Caco-2 (cell line): ENCODE measurements at regions not wholly inside any gene's neighbourhood (a gene's known extent, or its start where the extent isn't known, plus 50 kb on each side); places are given as distances from the start of the nearest gene placed in this dataset.
A peak's percentile ranks its signal among the peaks of the same experiment; 100 is the strongest.

ENCODE experiments used
- BruUV-seq: library from RNA; stranded (reverse); fragments of 400-500 nt; replicated peaks from 2 replicates; lab custom pipeline; 2021; lab: Mats Ljungman, UMichigan
- CTCF ChIA-PET: fragments of 300-600 bp; sonication (Branson Sonifier 250); formaldehyde crosslinking; loops from one replicate; lab custom pipeline; 2022; ENCODE audit warnings: antibody characterized with exemption; lab: Charles Lee
- POLR2A ChIA-PET: fragments of 300-600 bp; sonication (Branson Sonifier 250); formaldehyde crosslinking; loops from one replicate; lab custom pipeline; 2022; ENCODE audit warnings: antibody characterized with exemption; lab: Charles Lee
- DNase-seq, 2 experiments: peaks; one replicate each; pipeline versions ENCODE4 v3.0.0 to v3.0.0-alpha.2; 2020 to 2022
- H3K27me3 ChIP-seq: replicated peaks from 2 replicates; pipeline ENCODE4 v1.6.0; 2011; ENCODE audit warnings: low read length; ENCODE audit not compliant: control insufficient read depth, insufficient read depth
- H3K36me3 ChIP-seq: 2 replicates; pipeline ENCODE4 v1.5.1; 2011; ENCODE audit warnings: low read length; ENCODE audit not compliant: control insufficient read depth, insufficient read depth
- H3K4me1 ChIP-seq: fragments of 250-450 bp; sonication (Bioruptor Pico); 2 replicates; pipeline ENCODE4 v1.5.1; 2020; ENCODE audit warnings: mild to moderate bottlenecking
- H3K4me3 ChIP-seq: 2 replicates; pipeline ENCODE4 v1.5.1; 2011; ENCODE audit warnings: low read depth, mild to moderate bottlenecking, control low read depth, low read length
- H3K9me3 ChIP-seq: fragments of 250-450 bp; sonication (Bioruptor Pico); 2 replicates; pipeline ENCODE4 v1.5.1; 2020; ENCODE audit warnings: mild to moderate bottlenecking, moderate library complexity
- H3K27ac Mint-ChIP-seq: one replicate; pipeline ENCODE4 v1.8.0; 2022; ENCODE audit warnings: mixed read lengths; ENCODE audit not compliant: unreplicated experiment
- H3K27me3 Mint-ChIP-seq: one replicate; pipeline ENCODE4 v1.8.0; 2022; ENCODE audit warnings: mixed read lengths; ENCODE audit not compliant: insufficient read depth, unreplicated experiment
- H3K36me3 Mint-ChIP-seq: one replicate; pipeline ENCODE4 v1.8.0; 2022; ENCODE audit warnings: mild to moderate bottlenecking, mixed read lengths; ENCODE audit not compliant: insufficient read depth, unreplicated experiment
- H3K4me1 Mint-ChIP-seq: one replicate; pipeline ENCODE4 v1.8.0; 2022; ENCODE audit warnings: low read depth, mixed read lengths; ENCODE audit not compliant: unreplicated experiment
- H3K4me3 Mint-ChIP-seq: one replicate; pipeline ENCODE4 v1.8.0; 2022; ENCODE audit warnings: mild to moderate bottlenecking, moderate library complexity, mixed read lengths; ENCODE audit not compliant: unreplicated experiment
- H3K9me3 Mint-ChIP-seq: one replicate; pipeline ENCODE4 v1.8.0; 2022; ENCODE audit warnings: mixed read lengths; ENCODE audit not compliant: unreplicated experiment
- intact Hi-C: fragments of 100-400 bp; cut with micrococcal nuclease; formaldehyde crosslinking; loops from one replicate; pipeline ENCODE4 v1.10.0; 2022; ENCODE audit not compliant: unreplicated experiment
- TF ChIP-seq, protein P1 (sequence below), 2 experiments: fragments of 200-600 bp in 1 of 2; IDR thresholded peaks; 1 replicate in 1 of 2; 2 replicates in 1 of 2; pipeline versions ENCODE4 v1.5.1 to v1.8.0; 2011 to 2022; ENCODE audit warnings: antibody characterized with exemption in 1 of 2, control low read depth in 1 of 2, inconsistent platforms in 1 of 2, low read depth in 1 of 2, low read length in 1 of 2, mild to moderate bottlenecking in 1 of 2, moderate library complexity in 1 of 2; ENCODE audit not compliant: insufficient read depth in 1 of 2, severe bottlenecking in 1 of 2, unreplicated experiment in 1 of 2

DNA sequence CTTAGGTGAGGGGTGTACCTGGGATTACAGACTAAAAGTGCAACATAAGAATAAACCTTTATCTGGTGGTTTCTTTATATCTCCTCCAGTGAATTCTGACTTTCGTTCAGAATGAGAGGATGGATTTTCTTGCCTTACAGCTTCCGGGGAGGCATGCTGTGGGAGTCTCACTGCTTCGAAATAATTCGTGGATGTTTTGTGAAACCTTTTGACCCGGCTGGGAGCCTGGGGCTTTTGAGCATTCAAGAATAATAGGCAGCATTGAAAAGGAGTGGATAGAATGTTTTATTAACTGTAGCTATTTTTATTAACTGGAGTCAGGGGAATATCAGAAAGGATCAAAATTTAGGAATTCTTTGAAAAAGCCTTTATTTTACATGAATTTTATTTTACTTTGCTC lies 149.1 kb downstream of the RWDD3 start:
- Histone ChIP-seq H3K27me3 (no peaks in the 10 kb centered on the region), H3K9me3 (no peaks in the 10 kb centered on the region), H3K36me3 (no peaks in the 10 kb centered on the region), H3K4me1 (no peaks in the 10 kb centered on the region), H3K4me3 (no peak overlapping the region)
- no peaks in the 10 kb centered on the region for H3K9me3 Mint-ChIP-seq
- intact Hi-C loops: no loop called here
- no peak for DNase-seq
- ChIA-PET CTCF (no interaction called here), POLR2A (no interaction called here)
- H3K36me3 Mint-ChIP-seq: no peaks in the 10 kb centered on the region
- H3K27me3 Mint-ChIP-seq: peaks cover 6% of the 10 kb centered on the region
- no peaks in the 10 kb centered on the region for H3K4me1 Mint-ChIP-seq
- no peak overlapping the region for H3K27ac Mint-ChIP-seq
- TF ChIP-seq, protein P1, sequence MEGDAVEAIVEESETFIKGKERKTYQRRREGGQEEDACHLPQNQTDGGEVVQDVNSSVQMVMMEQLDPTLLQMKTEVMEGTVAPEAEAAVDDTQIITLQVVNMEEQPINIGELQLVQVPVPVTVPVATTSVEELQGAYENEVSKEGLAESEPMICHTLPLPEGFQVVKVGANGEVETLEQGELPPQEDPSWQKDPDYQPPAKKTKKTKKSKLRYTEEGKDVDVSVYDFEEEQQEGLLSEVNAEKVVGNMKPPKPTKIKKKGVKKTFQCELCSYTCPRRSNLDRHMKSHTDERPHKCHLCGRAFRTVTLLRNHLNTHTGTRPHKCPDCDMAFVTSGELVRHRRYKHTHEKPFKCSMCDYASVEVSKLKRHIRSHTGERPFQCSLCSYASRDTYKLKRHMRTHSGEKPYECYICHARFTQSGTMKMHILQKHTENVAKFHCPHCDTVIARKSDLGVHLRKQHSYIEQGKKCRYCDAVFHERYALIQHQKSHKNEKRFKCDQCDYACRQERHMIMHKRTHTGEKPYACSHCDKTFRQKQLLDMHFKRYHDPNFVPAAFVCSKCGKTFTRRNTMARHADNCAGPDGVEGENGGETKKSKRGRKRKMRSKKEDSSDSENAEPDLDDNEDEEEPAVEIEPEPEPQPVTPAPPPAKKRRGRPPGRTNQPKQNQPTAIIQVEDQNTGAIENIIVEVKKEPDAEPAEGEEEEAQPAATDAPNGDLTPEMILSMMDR (IDR thresholded peaks at IDR 0.05; ENCODE audit: insufficient read depth in 1 of 2, low read depth in 1 of 2, low read length in 1 of 2, severe bottlenecking in 1 of 2, unreplicated experiment in 1 of 2): no peak
- H3K4me3 Mint-ChIP-seq: no peak overlapping the region
- BruUV-seq: no TSS peak

DNA sequence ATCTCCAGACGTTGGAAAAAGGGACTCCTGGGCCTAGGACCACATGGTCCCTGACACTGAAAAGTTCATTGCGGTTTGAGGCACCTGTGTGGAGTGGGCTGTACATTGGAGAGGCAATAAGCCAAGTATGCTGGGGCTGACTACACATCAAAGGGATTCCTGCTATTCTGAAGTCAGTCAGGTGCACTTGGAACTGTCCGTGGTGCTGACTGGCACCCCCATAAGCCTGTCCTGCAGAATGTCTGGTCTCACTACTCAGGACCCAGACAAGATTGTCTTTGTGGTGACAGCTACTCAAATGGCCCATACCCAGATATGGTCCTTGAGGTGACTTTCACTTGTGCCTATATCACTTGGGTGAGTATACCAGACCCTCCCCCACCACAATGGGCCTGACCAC lies 150.6 kb downstream of the RWDD3 start:
- peak; percentile 64 to 70 for DNase-seq
- BruUV-seq: no TSS peak
- POLR2A ChIA-PET: no interaction called here
- H3K27me3 ChIP-seq: no peaks in the 10 kb centered on the region
- H3K36me3 ChIP-seq: no peaks in the 10 kb centered on the region
- CTCF ChIA-PET: no interaction called here
- Mint-ChIP-seq H3K4me3 (no peak overlapping the region), H3K4me1 (no peaks in the 10 kb centered on the region), H3K36me3 (no peaks in the 10 kb centered on the region), H3K27me3 (peaks cover 6% of the 10 kb centered on the region), H3K9me3 (no peaks in the 10 kb centered on the region), H3K27ac (no peak overlapping the region)
- TF ChIP-seq, protein P1 (IDR thresholded peaks at IDR 0.05; ENCODE audit: insufficient read depth in 1 of 2, low read depth in 1 of 2, low read length in 1 of 2, severe bottlenecking in 1 of 2, unreplicated experiment in 1 of 2): no peak
- no peaks in the 10 kb centered on the region for H3K9me3 ChIP-seq
- intact Hi-C loops: no loop called here
- no peak overlapping the region for H3K4me3 ChIP-seq
- no peaks in the 10 kb centered on the region for H3K4me1 ChIP-seq

DNA sequence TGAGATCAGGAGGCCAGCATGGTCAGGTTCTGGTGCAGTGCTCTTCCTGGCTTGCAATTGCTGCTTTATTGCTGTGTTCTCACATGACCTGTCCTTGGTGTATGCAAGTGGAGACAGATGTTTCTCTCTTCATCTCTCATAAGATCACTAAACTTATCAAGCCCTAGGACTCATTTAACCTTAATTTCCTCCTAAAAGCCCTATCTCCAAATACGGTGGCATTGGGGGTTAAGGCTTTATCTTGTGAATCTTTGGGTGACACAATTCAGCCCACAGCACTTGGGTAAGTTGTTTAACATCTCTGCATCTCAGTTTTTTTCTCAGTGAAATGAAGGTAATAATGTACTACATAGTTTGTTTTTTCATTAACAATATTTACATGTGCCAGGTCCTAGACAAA lies 152.4 kb downstream of the RWDD3 start:
- intact Hi-C loops: no loop called here
- TF ChIP-seq, protein P1 (IDR thresholded peaks at IDR 0.05; ENCODE audit: insufficient read depth in 1 of 2, low read depth in 1 of 2, low read length in 1 of 2, severe bottlenecking in 1 of 2, unreplicated experiment in 1 of 2): no peak
- POLR2A ChIA-PET: no interaction called here
- BruUV-seq: no TSS peak
- Mint-ChIP-seq H3K4me1 (no peaks in the 10 kb centered on the region), H3K27me3 (no peaks in the 10 kb centered on the region), H3K27ac (no peak overlapping the region), H3K9me3 (no peaks in the 10 kb centered on the region), H3K4me3 (no peak overlapping the region), H3K36me3 (no peaks in the 10 kb centered on the region)
- CTCF ChIA-PET: no interaction called here
- H3K27me3 ChIP-seq: no peaks in the 10 kb centered on the region
- no peaks in the 10 kb centered on the region for H3K9me3 ChIP-seq
- no peaks in the 10 kb centered on the region for H3K36me3 ChIP-seq
- no peak for DNase-seq
- H3K4me1 ChIP-seq: no peaks in the 10 kb centered on the region
- H3K4me3 ChIP-seq: no peak overlapping the region
